Erythroblast (primary cell): ENCODE measurements at regions not wholly inside any gene's neighbourhood (a gene's known extent, or its start where the extent isn't known, plus 50 kb on each side); places are given as distances from the start of the nearest gene placed in this dataset.

Experiments used
- DNase-seq, 2 experiments: peaks; one replicate each; lab custom pipeline; 2025; lab: John Stamatoyannopoulos, UW
- GATA1 ChIP-seq: IDR thresholded peaks from 2 replicates; pipeline ENCODE4 v1.6.1; 2011; ENCODE audit warnings: low read depth, mild to moderate bottlenecking, control low read depth, low read length, moderate library complexity
- POLR2A ChIP-seq: IDR thresholded peaks from 2 replicates; pipeline ENCODE4 v1.6.1; 2011; ENCODE audit warnings: mild to moderate bottlenecking, low read length

DNA sequence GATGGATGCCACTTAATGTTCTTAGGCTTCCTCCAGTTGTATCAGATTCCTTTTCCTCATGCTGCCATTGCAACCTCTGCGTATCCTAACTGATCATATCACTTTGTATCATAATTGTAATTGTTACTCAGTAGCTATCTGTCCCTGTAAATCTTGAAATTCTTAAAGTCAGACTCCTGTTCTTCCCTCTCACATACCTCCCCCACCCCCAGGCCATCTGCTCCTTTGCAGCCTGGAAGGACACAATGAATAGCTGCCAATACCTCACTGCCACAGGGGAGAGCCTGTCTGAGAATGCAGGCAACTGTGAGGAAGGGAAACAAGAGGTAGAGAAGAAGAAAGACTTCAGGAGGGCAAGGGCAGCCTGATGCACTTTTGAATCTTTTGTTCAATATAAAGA, 228.5 kb downstream of the ENC1 start:
- TF ChIP-seq POLR2A = no peak
- no peak for TF ChIP-seq GATA1
- no peak for DNase-seq

DNA sequence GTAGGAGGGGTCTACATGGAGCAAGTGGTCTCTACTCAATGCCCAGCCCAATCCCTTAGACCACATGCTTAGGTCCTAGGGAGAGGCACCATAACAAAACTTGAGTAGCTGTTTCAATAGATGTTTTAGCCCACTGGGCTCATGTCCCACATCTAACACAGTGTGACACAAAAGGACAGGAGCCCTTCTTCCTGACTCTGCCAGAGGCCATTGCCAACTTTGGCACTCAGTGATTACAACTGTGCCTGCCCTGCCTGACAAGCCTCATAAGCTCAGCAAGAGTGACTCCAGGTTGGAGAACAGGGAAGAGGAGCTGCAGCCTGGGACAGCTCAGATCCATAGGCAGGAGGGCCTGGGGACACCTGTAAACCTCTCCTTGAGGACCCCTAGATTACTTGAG, 230.8 kb downstream of the ENC1 start:
- TF ChIP-seq POLR2A (no peak), GATA1 (no peak)
- no peak for DNase-seq

DNA sequence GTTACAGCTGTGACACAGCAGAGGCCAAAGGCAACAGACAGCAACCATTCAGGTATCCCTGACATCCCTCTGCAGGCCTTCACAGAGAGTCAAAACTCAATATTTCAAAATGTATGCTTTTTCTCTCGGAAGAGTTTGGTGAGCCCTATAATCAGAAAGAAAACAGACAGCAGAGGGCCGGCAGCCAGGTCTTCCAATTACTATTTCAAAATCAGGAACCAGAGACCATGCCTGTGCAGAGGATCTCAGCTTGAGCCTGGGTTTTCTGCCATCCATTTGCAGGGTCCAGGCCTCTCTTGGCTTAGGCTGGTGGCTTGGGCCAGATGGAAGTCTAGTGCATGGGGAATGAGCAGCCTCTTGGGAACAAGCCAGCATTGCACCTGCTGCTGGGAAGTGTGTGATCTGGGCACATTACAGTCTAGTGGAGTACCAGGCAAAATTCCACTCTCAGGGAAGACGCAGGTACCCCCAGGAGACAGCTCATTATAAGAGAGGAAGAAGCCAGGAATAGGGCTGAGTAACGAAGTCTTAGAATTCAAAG, 231.3 kb downstream of the ENC1 start:
- TF ChIP-seq POLR2A (no peak), GATA1 (no peak)
- no peak for DNase-seq

DNA sequence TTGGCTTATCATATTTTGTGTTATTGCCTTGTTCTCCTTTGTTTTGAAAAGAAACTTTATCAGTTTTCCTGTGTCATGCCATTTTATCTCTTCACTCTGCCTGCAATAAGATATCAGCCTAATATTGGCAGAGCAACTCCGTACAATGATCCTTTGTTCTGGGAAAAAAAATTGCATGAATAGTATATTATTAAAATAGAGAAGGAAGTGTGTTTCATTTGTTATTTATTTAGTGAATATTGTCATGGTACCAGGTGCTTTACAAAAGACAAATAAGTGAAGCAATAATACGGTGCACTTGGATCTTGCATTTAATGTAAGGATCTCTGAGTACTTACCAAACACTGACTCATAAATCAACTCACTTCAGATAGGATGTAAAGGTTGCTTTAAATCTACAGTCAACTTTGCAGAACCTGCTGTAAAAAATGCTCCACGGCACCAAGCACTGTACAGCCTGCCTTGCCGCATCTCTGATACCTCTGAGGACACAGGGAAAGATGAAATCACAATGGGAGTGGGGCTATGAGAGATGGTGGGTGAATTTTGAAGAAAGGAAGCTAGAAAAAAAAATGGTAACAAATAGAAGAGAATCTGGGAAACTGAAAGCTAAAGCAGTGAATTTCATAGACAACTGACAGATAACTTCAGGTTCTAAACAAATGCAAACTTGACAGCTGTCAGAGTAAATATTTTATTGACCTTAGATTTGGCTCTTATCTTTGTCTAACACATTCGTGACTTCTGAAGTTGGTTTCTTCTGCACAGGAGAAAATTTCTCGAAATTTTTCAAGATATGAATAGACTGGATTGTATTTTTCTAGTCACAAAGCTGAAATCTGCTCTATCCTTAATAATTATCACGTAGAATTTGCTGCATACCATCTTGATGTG, 232.1 kb downstream of the ENC1 start:
- peak in 1 of 2 experiments; percentile 22 for DNase-seq
- TF ChIP-seq POLR2A (no peak), GATA1 (no peak)

DNA sequence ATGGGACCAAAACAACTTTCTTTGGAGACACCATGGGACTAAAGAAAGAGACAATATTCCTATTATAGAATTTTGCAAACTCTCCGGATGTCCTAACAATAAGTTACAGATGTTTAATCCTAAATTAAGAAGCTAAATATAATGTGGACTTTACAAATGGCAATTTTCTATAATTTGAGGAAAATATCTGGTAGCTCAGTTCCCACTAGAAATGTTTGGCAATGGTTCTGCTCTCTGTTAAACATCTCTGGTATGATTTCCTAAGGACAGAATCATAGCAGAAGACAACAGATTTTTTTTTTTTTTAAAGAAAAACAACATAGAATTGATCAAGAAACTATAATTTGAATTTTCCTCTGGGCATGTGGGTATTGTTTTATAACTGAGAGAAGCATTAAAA, 232.8 kb downstream of the ENC1 start:
- TF ChIP-seq POLR2A (no peak), GATA1 (no peak)
- no peak for DNase-seq

DNA sequence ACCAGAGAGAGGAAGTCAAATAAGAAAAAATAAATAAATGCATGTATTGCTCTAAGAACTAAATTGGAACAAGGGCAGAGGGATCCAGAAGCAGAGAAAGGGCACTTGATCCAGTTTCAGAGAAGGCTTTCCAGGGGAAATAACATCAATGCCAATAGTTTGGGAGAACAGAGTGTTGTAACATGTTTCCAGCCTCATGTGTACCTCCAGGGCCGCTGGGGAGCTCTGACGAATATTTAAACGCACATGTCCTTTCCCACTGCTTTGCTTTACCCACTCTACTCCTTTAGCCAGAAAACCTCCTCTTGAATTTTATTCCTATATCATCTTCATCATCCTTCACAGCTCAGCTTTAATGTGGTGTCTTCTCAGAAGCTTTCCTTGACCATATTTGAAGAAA, 233.7 kb downstream of the ENC1 start:
- TF ChIP-seq GATA1 = no peak
- no peak for DNase-seq

DNA sequence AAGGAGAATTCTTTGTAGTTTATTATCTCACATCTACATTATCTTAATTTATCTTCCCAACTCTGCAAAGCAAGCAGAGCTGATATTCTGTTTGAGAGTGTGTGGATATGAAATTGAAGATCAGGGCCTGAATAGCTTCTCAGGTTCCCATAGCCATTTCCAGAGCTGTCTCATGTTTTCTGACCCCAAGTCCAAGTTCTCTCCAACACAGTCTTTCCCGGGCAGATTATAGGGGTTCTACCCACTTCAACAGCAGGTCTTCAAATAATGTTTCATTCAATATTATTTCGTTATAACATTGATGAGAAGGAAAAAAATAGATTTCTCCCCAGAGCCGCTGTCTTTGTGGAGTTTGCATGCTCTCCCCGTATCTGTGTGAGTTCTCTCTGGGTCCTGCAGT, 234.9 kb downstream of the ENC1 start:
- no peak for TF ChIP-seq POLR2A
- TF ChIP-seq GATA1 = no peak
- no peak for DNase-seq

DNA sequence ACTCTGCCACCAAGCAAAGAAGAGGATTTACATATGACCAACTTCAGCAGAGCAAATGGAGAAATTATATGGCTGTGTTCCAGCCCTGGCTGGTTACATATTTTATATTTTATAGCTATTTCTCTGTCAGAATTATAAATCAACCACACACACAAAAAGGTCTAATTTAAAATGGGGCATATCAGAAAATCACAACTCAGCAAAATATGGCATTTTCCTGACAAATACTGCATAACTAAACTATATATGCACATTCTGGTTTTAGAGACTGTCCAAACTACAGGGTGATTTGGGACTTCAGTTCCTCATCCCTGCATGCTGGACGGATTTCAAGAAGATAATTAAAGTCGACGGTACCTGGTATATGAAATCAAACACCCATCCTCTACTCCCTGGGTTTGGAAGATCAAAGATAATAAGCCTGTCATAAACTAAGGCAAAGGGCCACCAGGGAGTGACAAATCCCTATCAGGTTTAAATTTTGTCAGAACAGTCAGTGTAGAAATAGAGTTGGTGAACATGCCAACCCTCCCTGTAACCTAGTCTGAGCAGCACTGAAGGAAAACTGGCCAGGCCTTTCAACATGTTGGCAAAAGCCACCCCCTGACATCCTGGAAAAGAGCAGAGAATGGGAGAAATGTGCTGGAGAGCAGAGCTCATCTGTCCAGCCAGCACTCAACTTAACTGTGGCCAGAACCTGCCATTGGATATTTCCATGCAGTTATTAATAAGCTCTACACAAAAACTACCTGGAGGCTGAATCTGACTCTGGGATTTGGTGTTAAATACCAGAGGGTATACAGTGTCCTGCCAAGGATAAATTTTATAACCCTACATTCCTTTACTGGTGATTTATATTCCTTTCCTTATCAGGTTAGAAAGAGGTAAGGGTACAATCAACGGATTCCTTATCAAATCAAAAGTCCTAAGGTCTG, 235.7 kb downstream of the ENC1 start:
- TF ChIP-seq GATA1 = no peak
- TF ChIP-seq POLR2A = no peak
- no peak for DNase-seq

DNA sequence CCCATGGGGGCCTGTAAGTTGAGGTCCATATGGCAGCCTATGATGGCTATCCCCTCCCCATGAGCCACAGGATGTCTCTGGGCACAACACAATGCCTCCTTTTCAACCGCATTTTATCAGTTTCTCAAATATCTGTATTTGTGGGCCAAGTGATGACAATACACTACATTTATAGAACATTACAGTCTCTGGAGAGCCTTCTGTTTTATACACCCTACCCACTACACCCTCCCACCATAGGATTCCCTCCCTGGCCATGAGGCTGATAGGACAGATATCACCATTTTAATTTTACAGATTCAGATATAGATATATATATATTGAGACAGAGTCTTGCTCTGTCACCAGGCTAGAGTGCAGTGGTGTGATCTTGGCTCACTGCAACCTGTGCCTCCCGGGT, 236.8 kb downstream of the ENC1 start:
- TF ChIP-seq POLR2A (no peak), GATA1 (no peak)
- DNase-seq = no peak

DNA sequence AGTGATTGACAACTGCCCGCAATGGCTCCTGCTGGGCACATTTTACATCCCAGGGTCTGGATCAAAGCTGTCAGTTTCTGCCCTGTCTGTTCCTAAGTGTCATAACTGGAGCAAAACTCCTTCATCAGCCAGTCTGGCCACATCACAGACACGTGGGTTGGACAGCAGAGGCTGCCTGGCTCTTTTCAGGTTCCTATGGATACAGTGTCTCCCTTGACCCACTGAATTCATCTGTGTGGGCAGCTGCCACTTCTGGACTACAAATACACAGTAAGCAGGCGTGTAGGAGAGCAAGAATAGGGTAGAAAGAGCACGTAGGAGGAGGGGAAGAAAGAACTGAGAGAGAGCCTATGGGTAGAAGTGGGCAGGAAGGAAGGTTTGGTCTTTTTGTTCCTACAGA, 238.0 kb downstream of the ENC1 start:
- DNase-seq = no peak
- TF ChIP-seq POLR2A (no peak), GATA1 (no peak)

DNA sequence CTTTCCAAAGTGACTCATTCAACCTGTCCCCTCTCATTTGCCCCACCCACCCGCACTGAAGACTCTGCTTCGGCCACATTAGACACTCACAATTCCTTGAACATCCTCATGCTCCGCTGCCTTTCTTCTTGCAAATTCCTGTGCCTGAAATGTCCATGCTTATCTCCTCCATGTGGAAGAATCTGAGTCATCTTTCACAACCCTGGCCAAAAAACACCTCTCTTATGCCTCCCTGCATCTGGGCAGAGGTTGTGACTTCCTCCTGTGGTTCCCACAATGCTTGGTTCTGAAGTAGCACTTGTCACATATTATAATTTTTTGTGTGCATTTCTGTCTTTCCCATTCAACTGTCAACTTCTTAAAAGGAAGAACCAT, 238.6 kb downstream of the ENC1 start:
- DNase-seq = no peak
- TF ChIP-seq POLR2A (no peak), GATA1 (no peak)

DNA sequence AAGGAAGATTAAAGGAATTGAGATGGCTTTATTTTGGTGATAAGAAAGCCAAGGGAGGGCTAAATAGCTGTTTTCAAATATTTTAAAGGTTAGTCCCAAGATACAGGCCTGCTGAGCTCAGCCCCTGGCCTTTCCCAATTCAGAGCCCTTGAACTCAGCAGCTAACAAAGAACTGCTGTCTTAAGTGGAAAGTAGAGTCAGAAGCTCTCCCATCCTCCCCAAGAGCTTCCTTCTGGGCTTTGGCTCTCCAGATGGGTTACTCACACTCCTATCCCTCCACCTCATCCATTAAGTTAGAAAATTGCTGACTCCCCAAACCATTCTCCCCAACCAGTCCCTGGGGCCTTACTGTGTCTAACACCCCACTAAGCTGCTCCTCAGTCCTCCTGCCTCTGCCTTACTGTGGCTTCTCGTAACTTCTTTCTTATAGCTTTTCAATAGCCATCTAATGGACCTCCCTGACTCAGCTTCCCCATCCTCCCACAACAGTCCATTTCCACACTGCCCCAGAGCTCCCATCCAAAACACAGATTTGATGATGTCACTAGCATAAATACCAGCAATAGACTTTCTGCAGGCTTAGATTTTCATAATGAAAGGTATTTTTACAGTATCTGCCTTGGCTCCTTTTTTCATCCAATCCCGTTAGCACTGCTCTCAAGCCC, 239.1 kb downstream of the ENC1 start:
- TF ChIP-seq POLR2A (no peak), GATA1 (no peak)
- DNase-seq = no peak

DNA sequence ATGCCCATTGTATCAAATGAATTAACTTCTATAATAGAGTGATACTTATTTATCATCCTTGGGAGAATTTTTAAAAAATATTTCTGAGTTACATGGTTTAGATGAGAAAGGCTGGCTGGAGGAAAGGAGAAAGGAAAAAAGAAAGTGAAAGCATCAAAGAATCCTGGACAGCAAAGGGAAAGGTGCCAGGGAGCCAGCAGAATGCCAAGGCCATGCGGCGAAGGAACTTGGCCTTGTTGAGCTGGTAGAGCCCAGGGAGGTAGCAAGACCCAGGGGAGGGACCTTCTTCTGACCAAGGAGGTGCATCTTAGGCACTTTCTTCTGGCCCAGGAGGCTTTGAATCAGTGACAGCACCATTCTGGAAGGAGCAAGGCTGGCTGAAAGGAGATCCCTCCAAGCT, 240.5 kb downstream of the ENC1 start:
- TF ChIP-seq POLR2A (no peak), GATA1 (no peak)
- DNase-seq = no peak

DNA sequence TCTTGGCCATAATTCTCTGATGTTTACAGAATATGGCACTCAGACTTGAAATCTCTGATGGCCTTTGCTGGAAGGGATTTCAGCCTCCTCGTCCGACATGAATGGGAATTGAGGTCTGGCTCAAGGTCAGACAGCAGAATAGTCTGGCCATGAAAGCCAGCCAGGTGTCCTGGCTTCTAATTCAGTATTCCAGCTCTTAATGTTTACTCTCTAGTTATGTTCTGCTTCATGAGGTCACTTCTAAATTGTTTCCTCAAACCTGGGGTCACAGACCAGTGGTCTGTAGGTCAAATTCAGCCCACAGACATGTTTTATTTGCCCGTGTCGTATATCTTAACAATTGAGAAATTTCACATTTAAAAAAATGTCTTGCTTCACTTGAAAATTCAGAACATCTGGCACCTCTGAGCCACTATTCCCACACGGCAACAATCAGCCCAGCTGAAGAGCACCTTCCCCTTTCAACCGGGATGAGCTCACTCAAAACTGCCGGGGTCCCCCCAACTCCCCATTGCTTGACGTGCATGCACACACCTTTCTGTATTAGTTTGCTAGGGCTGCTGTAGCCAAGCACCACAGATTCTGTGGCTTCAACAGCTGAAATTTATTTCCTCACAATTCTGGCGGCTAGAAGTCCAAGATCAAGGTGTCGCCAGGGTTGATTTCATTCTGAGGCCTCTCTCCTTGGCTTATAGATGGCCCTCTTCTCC, 243.5 kb downstream of the ENC1 start:
- DNase-seq = no peak
- TF ChIP-seq POLR2A (no peak), GATA1 (no peak)
